ENCODE measurements at regions not wholly inside any gene's neighbourhood (a gene's known extent, or its start where the extent isn't known, plus 50 kb on each side); places are given as distances from the start of the nearest gene placed in this dataset.

DNA sequence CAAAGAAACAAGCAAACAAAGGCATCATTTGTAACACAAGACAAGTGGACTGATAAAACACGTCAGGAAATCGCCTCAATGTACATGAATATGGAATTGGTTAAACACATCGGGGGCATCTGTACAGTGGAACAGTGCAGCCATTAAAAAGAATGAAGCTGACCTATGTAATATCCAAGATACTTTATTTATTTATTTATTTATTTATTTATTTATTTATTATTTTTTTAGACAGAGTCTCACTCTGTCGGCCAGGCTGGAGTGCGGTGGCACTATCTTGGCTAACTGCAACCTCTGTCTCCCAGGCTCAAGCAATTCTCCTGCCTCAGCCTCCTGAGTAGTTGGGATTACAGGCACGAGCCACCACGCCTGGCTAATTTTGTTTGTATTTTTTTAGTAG, 75.4 kb upstream of the SLC45A1 start:
- Histone ChIP-seq H2BK15ac (ENCODE audit: low read length) (no peak overlapping the region), H4K8ac (ENCODE audit: extremely low read depth, insufficient read depth, low read length) (no peak overlapping the region), H2AFZ (ENCODE audit: low read length) (no peak overlapping the region), H4K91ac (replicated peaks; ENCODE audit: insufficient read length, low read length) (no peak overlapping the region), H3K56ac (replicated peaks; ENCODE audit: insufficient read length, low read depth, low read length) (no peak overlapping the region), H3K14ac (ENCODE audit: insufficient read length) (no peak overlapping the region), H3K23me2 (ENCODE audit: low read depth, low read length) (no peaks in the 10 kb centered on the region; the same call in 1 of the 2 replicates), H3K18ac (ENCODE audit: extremely low read depth, low read length) (no peak overlapping the region), H2AK5ac (ENCODE audit: low read depth, low read length) (no peak overlapping the region), H3K4ac (replicated peaks; ENCODE audit: insufficient read length, low read depth, low read length) (no peak overlapping the region), H3K4me1 (replicated peaks in 1 of 4; ENCODE audit: control insufficient read depth in 3 of 4, insufficient read depth in 4 of 4, low read length in 3 of 4) (peaks cover 4 to 14% (median 8%) of the 10 kb centered on the region in 4 experiments; a peak in 6 of 7 replicates), H3K9me3 (ENCODE audit: insufficient read depth in 2 of 2, low read depth in 1 of 2, low read length in 1 of 2) (no peaks in the 10 kb centered on the region), H3K27ac (ENCODE audit: low read depth, low read length) (no peak overlapping the region), H3K79me1 (ENCODE audit: low read depth, low read length) (no peaks in the 10 kb centered on the region), H2BK12ac (ENCODE audit: low read depth, low read length) (no peak overlapping the region), H2BK120ac (replicated peaks; ENCODE audit: low read depth, low read length) (no peak overlapping the region), H3K23ac (ENCODE audit: insufficient read length) (no peak overlapping the region), H3K36me3 (ENCODE audit: control insufficient read depth in 2 of 4, insufficient read depth in 4 of 4, low read length in 3 of 4) (no peaks in the 10 kb centered on the region), H2BK5ac (ENCODE audit: low read depth, low read length) (no peak overlapping the region), H3K79me2 (ENCODE audit: control insufficient read depth in 1 of 2, insufficient read depth in 2 of 2, low read length in 2 of 2) (no peaks in the 10 kb centered on the region), H3K4me2 (ENCODE audit: insufficient read depth in 1 of 2, low read depth in 2 of 2, low read length in 2 of 2) (no peak overlapping the region), H4K20me1 (replicated peaks in 1 of 2; ENCODE audit: control insufficient read depth in 1 of 2, insufficient read depth in 2 of 2, low read length in 2 of 2) (no peaks in the 10 kb centered on the region), H3K9ac (replicated peaks in 1 of 4; ENCODE audit: extremely low read depth in 1 of 4, low read depth in 3 of 4, low read length in 3 of 4) (no peak overlapping the region), H4K5ac (ENCODE audit: insufficient read length, low read depth, low read length) (no peak overlapping the region), H3K27me3 (replicated peaks in 1 of 4; ENCODE audit: control insufficient read depth in 3 of 4, extremely low read depth in 1 of 4, insufficient read depth in 3 of 4, low read length in 3 of 4) (no peaks in the 10 kb centered on the region; a peak in 1 of 7 replicates), H3K4me3 (ENCODE audit: extremely low read depth in 1 of 4, insufficient read depth in 2 of 4, low read depth in 3 of 4, low read length in 4 of 4) (no peak overlapping the region), H2BK20ac (ENCODE audit: low read length) (no peak overlapping the region)
- ChIA-PET CTCF (ENCODE audit: partially characterized antibody) (interaction anchor here (0.6 to 1.0 kb wide), 2 partner anchors 210 to 404 kb away, joined by 3 to 5 read pairs; no protein-coding TSS in a partner anchor), POLR2A (ENCODE audit: partially characterized antibody) (no interaction called here)
- WGBS, 2 experiments (ENCODE audit: extremely low coverage in 1 of 2, insufficient coverage in 1 of 2, insufficient read length in 1 of 2, insufficient replicate concordance in 2 of 2, low coverage in 1 of 2, low lambda C conversion rate in 2 of 2, missing lambda C conversion rate in 1 of 2) = 77% methylated on average over 7 of the region's 7 CpGs; no CpG with 5 or more reads in 1 of the 2 experiments
- FAIRE-seq = no peak
- no peak for DNase-seq (ENCODE audit: low read depth in 1 of 2, low spot score in 2 of 2)
- TF ChIP-seq BRCA1 (IDR thresholded peaks at IDR 0.05; ENCODE audit: low read depth, low read length) (no peak), CEBPB (IDR thresholded peaks at IDR 0.05; ENCODE audit: low read depth, low read length) (no peak), NANOG (IDR thresholded peaks at IDR 0.05; ENCODE audit: insufficient read depth, low read depth, low read length, poor library complexity, severe bottlenecking) (no peak), POU5F1 (IDR thresholded peaks at IDR 0.05; ENCODE audit: low read depth, low read length) (no peak), CBX5 (IDR thresholded peaks at IDR 0.05; ENCODE audit: low read depth, low read length) (no peak), EP300 (IDR thresholded peaks at IDR 0.05; ENCODE audit: borderline replicate concordance in 1 of 2, low read depth in 2 of 2, low read length in 2 of 2) (no peak), RAD21 (IDR thresholded peaks at IDR 0.05 in 1 of 2, conservative IDR thresholded peaks at IDR 0.05 in 1 of 2; ENCODE audit: low read depth in 2 of 2, low read length in 2 of 2) (no peak), SP4 (IDR thresholded peaks at IDR 0.05; ENCODE audit: low read length) (no peak), RBBP5 (IDR thresholded peaks at IDR 0.05; ENCODE audit: borderline replicate concordance, low read depth, low read length) (no peak), SIN3A (conservative IDR thresholded peaks at IDR 0.05 in 1 of 2, IDR thresholded peaks at IDR 0.05 in 1 of 2; ENCODE audit: low read depth in 1 of 2, low read length in 2 of 2) (no peak), SUZ12 (IDR thresholded peaks at IDR 0.05; ENCODE audit: low read length) (no peak)
- TF ChIP-seq, protein P1, sequence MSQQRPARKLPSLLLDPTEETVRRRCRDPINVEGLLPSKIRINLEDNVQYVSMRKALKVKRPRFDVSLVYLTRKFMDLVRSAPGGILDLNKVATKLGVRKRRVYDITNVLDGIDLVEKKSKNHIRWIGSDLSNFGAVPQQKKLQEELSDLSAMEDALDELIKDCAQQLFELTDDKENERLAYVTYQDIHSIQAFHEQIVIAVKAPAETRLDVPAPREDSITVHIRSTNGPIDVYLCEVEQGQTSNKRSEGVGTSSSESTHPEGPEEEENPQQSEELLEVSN (IDR thresholded peaks at IDR 0.05) = no peak
- TF ChIP-seq, protein P2, sequence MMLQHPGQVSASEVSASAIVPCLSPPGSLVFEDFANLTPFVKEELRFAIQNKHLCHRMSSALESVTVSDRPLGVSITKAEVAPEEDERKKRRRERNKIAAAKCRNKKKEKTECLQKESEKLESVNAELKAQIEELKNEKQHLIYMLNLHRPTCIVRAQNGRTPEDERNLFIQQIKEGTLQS (IDR thresholded peaks at IDR 0.05; ENCODE audit: insufficient read depth, low read depth, low read length) = no peak

Data from H1 (cell line).